Lung (tissue), 11 donors: ENCODE measurements at regions not wholly inside any gene's neighbourhood (a gene's known extent, or its start where the extent isn't known, plus 50 kb on each side); places are given as distances from the start of the nearest gene placed in this dataset.

ENCODE experiments used
- ATAC-seq: fragments of 200-7000 bp; cut with Tn5 transposase; one replicate; pipeline ENCODE4 v1.9.1; 2020; ENCODE audit warnings: moderate number of reproducible peaks; ENCODE audit not compliant: insufficient read depth, low FRiP score
- DNase-seq, 3 donors: peaks; one replicate each; pipeline ENCODE4 v3.0.0-alpha.2; 2013 to 2017
- H3K27ac ChIP-seq, 2 donors: one replicate each; pipeline ENCODE4 v1.5.1; 2013; ENCODE audit warnings: mild to moderate bottlenecking in 2 of 2, moderate library complexity in 2 of 2, control low read depth in 1 of 2, inconsistent platforms in 1 of 2, low read depth in 1 of 2, low read length in 1 of 2
- H3K27me3 ChIP-seq, 3 donors: one replicate each; pipeline ENCODE4 v1.5.1; 2013; ENCODE audit warnings: low read length in 2 of 3; ENCODE audit not compliant: control insufficient read depth in 3 of 3, insufficient read depth in 3 of 3
- H3K36me3 ChIP-seq, 4 donors: one replicate each; pipeline ENCODE4 v1.5.1; 2013; ENCODE audit warnings: low read length in 4 of 4, mild to moderate bottlenecking in 1 of 4, moderate library complexity in 1 of 4; ENCODE audit not compliant: control insufficient read depth in 4 of 4, insufficient read depth in 4 of 4
- H3K4me1 ChIP-seq, 5 donors: one replicate each; pipeline ENCODE4 v1.5.1; 2013; ENCODE audit warnings: low read length in 5 of 5, mild to moderate bottlenecking in 2 of 5, moderate library complexity in 1 of 5; ENCODE audit not compliant: control insufficient read depth in 5 of 5, insufficient read depth in 5 of 5
- H3K4me3 ChIP-seq: one replicate; pipeline ENCODE4 v1.5.1; 2013; ENCODE audit warnings: mild to moderate bottlenecking, control low read depth, moderate library complexity
- H3K9ac ChIP-seq, 2 donors: one replicate each; pipeline ENCODE4 v1.5.1; 2013; ENCODE audit warnings: low read length in 2 of 2, control low read depth in 1 of 2; ENCODE audit not compliant: insufficient read depth in 1 of 2
- H3K9me3 ChIP-seq, 4 donors: one replicate each; pipeline ENCODE4 v1.5.1; 2013; ENCODE audit warnings: low read length in 3 of 4, mild to moderate bottlenecking in 1 of 4, moderate library complexity in 1 of 4; ENCODE audit not compliant: control insufficient read depth in 4 of 4, insufficient read depth in 3 of 4
- CTCF ChIP-seq: IDR thresholded peaks from 2 replicates; pipeline ENCODE4 v1.5.1; 2012; ENCODE audit warnings: mild to moderate bottlenecking; ENCODE audit errors: control extremely low read depth, extremely low read depth
- WGBS, 2 donors: extraction: QIAGEN DNeasy Blood & Tissue Kit; methylation state at CpG; one replicate each; pipeline ENCODE4 v1.1.7; 2013; 5-methylcytosine and 5-hydroxymethylcytosine counted together
- donor health status: control.
- donor health status: control.
- donor health status: Bipolar disorder and iron deficiency.
- donor health status: healthy.
- donor health status: DM: yes; HTN: yes; CAD: no.

GRCh38 chr10:8767591-8767990 lies 713.1 kb downstream of the GATA3 start:
- 67 to 72% methylated on average over 5 of the region's 5 CpGs for WGBS, 2 donors
- no peaks in the 10 kb centered on the region for H3K27me3 ChIP-seq
- no peaks in the 10 kb centered on the region for H3K36me3 ChIP-seq
- TF ChIP-seq CTCF = no peak
- DNase-seq (no peak), ATAC-seq (no peak)
- H3K4me1 ChIP-seq = no peaks in the 10 kb centered on the region
- H3K9ac ChIP-seq = no peak overlapping the region
- H3K9me3 ChIP-seq = no peaks in the 10 kb centered on the region
- no peak overlapping the region for H3K4me3 ChIP-seq
- no peak overlapping the region for H3K27ac ChIP-seq

GRCh38 chr10:8768341-8768740 lies 713.9 kb downstream of the GATA3 start:
- no peak for TF ChIP-seq CTCF
- DNase-seq = no peak
- H3K9me3 ChIP-seq = no peaks in the 10 kb centered on the region
- no peaks in the 10 kb centered on the region for H3K27me3 ChIP-seq
- H3K4me1 ChIP-seq = no peaks in the 10 kb centered on the region
- no peak for ATAC-seq
- no peak overlapping the region for H3K4me3 ChIP-seq
- no peak overlapping the region for H3K27ac ChIP-seq
- no peak overlapping the region for H3K9ac ChIP-seq
- H3K36me3 ChIP-seq = no peaks in the 10 kb centered on the region

GRCh38 chr10:8768852-8769251 lies 714.4 kb downstream of the GATA3 start:
- TF ChIP-seq CTCF = no peak
- H3K27me3 ChIP-seq = no peaks in the 10 kb centered on the region
- H3K36me3 ChIP-seq = no peaks in the 10 kb centered on the region
- H3K9ac ChIP-seq = no peak overlapping the region
- WGBS, 2 donors = 68 to 80% methylated on average over 3 of the region's 3 CpGs
- H3K27ac ChIP-seq = no peak overlapping the region
- DNase-seq = no peak
- no peak overlapping the region for H3K4me3 ChIP-seq
- H3K9me3 ChIP-seq = no peaks in the 10 kb centered on the region
- no peaks in the 10 kb centered on the region for H3K4me1 ChIP-seq
- ATAC-seq = no peak

GRCh38 chr10:8776926-8777622 lies 722.6 kb downstream of the GATA3 start:
- no peaks in the 10 kb centered on the region for H3K9me3 ChIP-seq
- no peak for TF ChIP-seq CTCF
- no peak overlapping the region for H3K4me3 ChIP-seq
- ATAC-seq = no peak
- 48 to 60% methylated on average over 3 of the region's 3 CpGs for WGBS, 2 donors
- no peak overlapping the region for H3K27ac ChIP-seq
- no peaks in the 10 kb centered on the region for H3K4me1 ChIP-seq
- DNase-seq = no peak
- no peak overlapping the region for H3K9ac ChIP-seq
- H3K27me3 ChIP-seq = no peaks in the 10 kb centered on the region
- no peaks in the 10 kb centered on the region for H3K36me3 ChIP-seq
